ENCODE measurements at regions not wholly inside any gene's neighbourhood (a gene's known extent, or its start where the extent isn't known, plus 50 kb on each side); places are given as distances from the start of the nearest gene placed in this dataset.

GRCh38 chr10:44781131-44781530, 130.0 kb upstream of the TMEM72 start:
- intact Hi-C loops (cut with DNase I; ENCODE audit: low total_unique reads): no loop called here
- H3K27me3 ChIP-seq: no peaks in the 10 kb centered on the region
- no peaks in the 10 kb centered on the region for H3K4me1 ChIP-seq

DNA sequence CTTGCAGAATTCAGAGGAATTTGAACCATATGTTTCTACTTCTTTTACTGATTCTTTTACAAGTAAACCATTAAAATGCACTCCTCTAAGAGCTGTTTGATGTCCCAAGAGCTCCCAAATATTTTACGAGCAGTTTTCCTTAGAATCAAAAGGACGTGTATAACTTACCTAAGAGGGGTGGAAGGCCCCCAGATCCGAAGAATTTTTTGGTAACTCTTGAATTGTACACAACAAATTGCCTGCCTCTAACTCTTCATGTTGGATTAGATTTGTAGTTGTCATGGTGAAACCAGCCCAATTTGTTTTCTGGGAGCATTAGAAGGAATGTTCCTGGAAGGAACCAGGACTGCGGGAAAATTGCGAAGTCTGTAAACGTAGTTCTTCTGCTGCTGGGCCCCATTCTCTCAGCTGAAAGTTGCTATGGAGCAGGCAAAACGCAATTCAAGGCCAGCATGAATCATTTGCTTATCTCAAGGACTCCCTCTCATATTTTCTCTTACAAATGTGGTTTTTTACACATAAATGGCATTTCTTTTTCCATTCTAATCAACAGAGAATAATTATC, 124.8 kb upstream of the TMEM72 start:
- H3K27me3 ChIP-seq: no peaks in the 10 kb centered on the region
- H3K4me1 ChIP-seq: peaks cover 0 to 7% of the 10 kb centered on the region in 2 donors
- no peak for TF ChIP-seq POLR2A (IDR thresholded peaks at IDR 0.05)
- TF ChIP-seq CTCF (IDR thresholded peaks at IDR 0.05): no peak
- H3K36me3 ChIP-seq: no peaks in the 10 kb centered on the region
- peak overlapping the region in 1 of 2 donors; percentile 30 for H3K27ac ChIP-seq
- intact Hi-C loops (cut with DNase I; ENCODE audit: low total_unique reads): no loop called here
- DNase-seq: peak; percentile 33 to 35
- no peaks in the 10 kb centered on the region for H3K9me3 ChIP-seq
- H3K4me3 ChIP-seq: no peak overlapping the region

More at GRCh38 chr10:44781131-44781530, 130.0 kb upstream of the TMEM72 start:
- Histone ChIP-seq H3K4me3 (no peak overlapping the region), H3K9me3 (no peaks in the 10 kb centered on the region), H3K27ac (no peak overlapping the region), H3K36me3 (no peaks in the 10 kb centered on the region)
- TF ChIP-seq POLR2A (IDR thresholded peaks at IDR 0.05) (no peak), CTCF (IDR thresholded peaks at IDR 0.05) (no peak)
- DNase-seq: no peak

DNA sequence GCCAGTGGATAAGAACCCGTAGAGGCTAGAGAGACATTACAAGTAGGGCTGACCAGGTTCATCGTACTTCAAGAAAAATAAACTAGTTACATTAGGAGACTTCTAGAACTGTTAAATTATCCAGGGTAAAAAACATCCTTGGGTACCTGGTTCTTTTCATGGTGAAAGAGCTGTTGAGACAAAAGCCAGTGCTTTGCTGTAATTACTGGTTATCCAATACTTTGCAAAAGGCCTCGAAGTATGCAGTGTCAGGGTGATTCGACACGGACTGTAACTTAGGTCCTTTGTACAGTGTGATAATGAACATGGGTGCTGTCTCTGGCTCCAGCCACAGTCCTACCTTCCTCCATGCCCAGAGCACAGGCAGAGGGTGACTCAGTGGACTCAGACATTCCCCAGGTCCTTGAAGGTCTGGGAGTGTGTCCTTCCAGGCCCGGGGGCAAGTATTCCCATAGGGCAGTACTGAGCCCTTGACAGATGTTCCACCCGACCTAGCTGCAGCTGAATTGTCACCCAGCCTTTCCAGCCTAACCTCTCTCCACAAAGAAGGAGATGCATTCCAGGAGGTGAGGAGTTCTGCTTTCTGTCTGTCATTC, 123.6 kb upstream of the TMEM72 start:
- Histone ChIP-seq H3K27me3 (no peaks in the 10 kb centered on the region), H3K36me3 (no peaks in the 10 kb centered on the region), H3K9me3 (no peaks in the 10 kb centered on the region), H3K4me1 (peaks cover 6 to 11% of the 10 kb centered on the region in 2 donors), H3K4me3 (no peak overlapping the region), H3K27ac (peak overlapping the region in 1 of 2 donors; percentile 30)
- intact Hi-C loops (cut with DNase I; ENCODE audit: low total_unique reads): no loop called here
- TF ChIP-seq POLR2A (IDR thresholded peaks at IDR 0.05) (no peak), CTCF (IDR thresholded peaks at IDR 0.05) (no peak)
- no peak for DNase-seq

DNA sequence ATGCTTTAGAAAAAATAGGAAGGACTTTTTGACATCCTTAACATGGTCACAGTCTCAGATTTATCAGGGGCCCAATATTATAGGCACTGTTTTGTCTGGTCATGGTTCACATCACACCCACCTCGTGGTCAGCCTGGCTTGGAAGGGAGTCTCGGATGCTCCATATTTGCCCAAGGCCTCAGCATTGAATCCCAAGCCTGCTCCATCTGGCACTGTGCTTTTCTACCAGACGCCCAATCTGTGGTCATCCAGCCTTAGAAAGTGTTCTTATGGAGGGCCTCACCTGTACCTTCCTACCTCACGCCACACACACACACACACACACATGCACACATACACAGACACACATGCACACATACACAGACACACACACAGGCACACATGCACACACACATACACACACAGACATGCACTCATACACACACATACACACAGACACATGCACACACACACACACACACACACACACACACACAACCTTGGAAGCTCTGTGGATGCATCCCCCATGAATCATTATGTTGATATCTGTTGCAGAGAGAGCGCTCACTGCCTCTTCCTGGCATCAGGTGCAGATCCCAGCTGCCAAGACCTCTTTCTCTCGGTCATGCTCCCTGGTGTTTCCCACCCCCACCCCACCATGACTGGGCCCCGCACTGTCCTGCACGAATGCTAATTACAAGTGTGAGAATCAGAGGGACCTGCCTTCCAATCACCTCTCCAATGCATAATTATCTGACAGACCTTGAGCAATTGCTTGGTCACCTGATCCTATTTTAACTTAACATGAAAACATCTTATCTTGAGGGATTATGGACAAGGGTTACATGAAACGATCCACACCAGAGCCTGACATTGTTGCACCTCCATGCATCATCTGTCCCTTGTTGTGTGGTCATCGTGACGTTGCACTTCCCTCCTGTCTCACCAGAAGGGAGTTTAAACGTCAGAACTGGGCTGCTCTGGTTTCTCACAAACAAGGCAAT, 122.7 kb upstream of the TMEM72 start:
- Histone ChIP-seq H3K4me3 (no peak overlapping the region), H3K4me1 (peaks cover 7 to 11% of the 10 kb centered on the region in 2 donors)
- no peak for DNase-seq

More for the DNA sequence above, 122.7 kb upstream of the TMEM72 start:
- H3K36me3 ChIP-seq: no peaks in the 10 kb centered on the region
- no peaks in the 10 kb centered on the region for H3K27me3 ChIP-seq
- H3K9me3 ChIP-seq: no peaks in the 10 kb centered on the region
- intact Hi-C loops (cut with DNase I; ENCODE audit: low total_unique reads): no loop called here
- no peak for TF ChIP-seq CTCF (IDR thresholded peaks at IDR 0.05)
- no peak for TF ChIP-seq POLR2A (IDR thresholded peaks at IDR 0.05)
- H3K27ac ChIP-seq: no peak overlapping the region

Data from uterus (tissue), 3 donors.